ENCODE measurements at regions not wholly inside any gene's neighbourhood (a gene's known extent, or its start where the extent isn't known, plus 50 kb on each side); places are given as distances from the start of the nearest gene placed in this dataset.

GRCh38 chr11:44670794-44671193 is 56.0 kb upstream of the TSPAN18 start:
- DNase-seq (ENCODE audit: low spot score) = no peak

GRCh38 chr11:44671234-44671633 is 55.5 kb upstream of the TSPAN18 start:
- DNase-seq (ENCODE audit: low spot score) = peak; percentile 77

DNA sequence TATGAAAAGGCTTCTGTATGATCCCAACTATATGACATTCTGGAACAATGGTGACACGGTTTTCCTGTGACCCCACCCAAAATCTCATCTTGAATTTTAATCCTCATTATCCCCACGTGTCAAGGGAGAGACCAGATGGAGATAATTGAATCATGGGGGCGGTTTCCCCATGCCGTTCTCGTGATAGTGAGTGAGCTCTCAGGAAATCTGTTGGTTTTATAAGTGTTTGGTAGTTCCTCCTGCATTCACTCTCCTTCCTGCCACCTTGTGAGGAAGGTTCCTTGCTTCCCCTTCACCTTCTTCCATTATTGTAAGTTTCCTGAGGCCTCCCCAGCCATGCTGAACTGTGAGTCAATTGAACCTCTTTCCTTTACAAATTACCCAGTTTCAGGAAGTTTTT is 53.1 kb upstream of the TSPAN18 start:
- DNase-seq (ENCODE audit: low spot score) = no peak

DNA sequence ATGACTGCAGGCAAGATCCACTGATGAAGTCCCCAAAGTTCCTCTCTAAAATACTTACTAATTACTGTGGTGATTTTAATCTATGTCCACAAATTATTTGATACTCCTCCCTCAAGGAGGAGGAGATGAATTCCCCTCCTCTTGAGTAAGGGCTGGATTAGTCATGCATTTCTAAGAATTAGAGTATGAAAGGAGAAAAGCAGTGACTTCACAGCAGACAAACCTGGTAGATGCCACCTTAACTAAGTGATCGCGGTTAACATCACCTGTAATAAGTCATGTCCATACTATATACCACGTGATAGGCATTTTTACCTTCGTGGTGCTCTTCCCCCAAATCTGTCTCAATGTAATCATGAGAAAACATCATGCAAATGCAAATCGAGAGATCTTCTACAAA is 52.0 kb upstream of the TSPAN18 start:
- no peak for DNase-seq (ENCODE audit: low spot score)

GRCh38 chr11:44675906-44676305 is 50.9 kb upstream of the TSPAN18 start:
- DNase-seq (ENCODE audit: low spot score) = no peak
